VCaP (cell line): ENCODE measurements at regions not wholly inside any gene's neighbourhood (a gene's known extent, or its start where the extent isn't known, plus 50 kb on each side); places are given as distances from the start of the nearest gene placed in this dataset.
"Not testable (repeated sequence)": the region's sequence is repeated elsewhere in the genome, so short reads cannot be mapped to it uniquely, and the experiment has no call there.

Source experiments
- H3K27ac ChIP-seq: fragments of 450-650 bp; 2 replicates; pipeline ENCODE4 v1.5.1; 2017
- TF ChIP-seq, protein P1 (sequence below): fragments of 450-650 bp; conservative IDR thresholded peaks from 2 replicates; pipeline ENCODE4 v1.5.1; 2017; ENCODE audit warnings: mild to moderate bottlenecking, moderate library complexity

DNA sequence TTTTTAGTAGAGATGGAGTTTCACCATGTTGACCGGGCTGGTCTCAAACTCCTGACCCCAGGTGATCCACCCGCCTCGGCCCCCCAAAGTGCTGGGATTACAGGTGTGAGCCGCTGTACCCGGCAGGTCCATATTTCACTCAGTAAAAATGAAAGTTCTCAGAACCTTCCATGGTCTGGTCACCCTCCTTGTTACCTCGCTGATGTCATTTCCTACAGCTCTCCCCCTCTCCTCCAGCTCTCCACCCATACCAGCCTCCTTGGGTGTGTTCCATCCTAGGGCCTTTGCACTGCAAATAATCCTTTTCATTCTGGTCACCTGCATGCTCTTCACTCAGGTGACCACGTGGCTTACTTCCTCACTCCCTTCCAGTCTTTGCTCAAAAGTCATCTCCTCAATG, 78.2 kb upstream of the TNFSF11 start:
- H3K27ac ChIP-seq = no peak overlapping the region
- TF ChIP-seq, protein P1, sequence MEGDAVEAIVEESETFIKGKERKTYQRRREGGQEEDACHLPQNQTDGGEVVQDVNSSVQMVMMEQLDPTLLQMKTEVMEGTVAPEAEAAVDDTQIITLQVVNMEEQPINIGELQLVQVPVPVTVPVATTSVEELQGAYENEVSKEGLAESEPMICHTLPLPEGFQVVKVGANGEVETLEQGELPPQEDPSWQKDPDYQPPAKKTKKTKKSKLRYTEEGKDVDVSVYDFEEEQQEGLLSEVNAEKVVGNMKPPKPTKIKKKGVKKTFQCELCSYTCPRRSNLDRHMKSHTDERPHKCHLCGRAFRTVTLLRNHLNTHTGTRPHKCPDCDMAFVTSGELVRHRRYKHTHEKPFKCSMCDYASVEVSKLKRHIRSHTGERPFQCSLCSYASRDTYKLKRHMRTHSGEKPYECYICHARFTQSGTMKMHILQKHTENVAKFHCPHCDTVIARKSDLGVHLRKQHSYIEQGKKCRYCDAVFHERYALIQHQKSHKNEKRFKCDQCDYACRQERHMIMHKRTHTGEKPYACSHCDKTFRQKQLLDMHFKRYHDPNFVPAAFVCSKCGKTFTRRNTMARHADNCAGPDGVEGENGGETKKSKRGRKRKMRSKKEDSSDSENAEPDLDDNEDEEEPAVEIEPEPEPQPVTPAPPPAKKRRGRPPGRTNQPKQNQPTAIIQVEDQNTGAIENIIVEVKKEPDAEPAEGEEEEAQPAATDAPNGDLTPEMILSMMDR = no peak

DNA sequence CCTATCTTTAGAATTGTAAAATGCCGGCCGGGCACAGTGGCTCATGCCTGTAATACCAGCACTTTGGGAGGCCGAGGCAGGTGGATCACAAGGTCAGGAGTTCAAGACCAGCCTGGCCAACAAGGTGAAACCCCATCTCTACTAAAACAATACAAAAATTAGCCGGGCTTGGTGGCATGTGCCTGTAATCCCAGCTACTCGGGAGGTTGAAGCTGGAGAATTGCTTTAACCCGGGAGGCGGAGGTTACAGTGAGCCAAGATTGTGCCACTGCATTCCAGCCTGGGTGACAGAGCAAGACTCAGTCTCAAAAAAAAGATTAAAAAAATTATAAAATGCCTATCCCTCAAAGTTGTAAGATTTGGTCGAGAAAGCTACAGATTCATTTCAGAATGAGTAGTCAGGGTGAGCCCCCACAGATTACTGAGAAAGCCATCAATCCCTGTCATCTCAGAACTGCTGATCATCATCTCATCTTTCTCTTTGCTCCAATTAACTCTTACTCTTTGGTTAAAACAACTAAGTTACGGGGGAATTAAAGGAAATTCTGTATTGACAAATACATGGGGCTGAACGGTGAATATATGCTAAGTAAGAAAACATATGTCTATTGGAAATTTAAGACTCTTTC, 76.9 kb upstream of the TNFSF11 start:
- not testable (repeated sequence) for H3K27ac ChIP-seq

DNA sequence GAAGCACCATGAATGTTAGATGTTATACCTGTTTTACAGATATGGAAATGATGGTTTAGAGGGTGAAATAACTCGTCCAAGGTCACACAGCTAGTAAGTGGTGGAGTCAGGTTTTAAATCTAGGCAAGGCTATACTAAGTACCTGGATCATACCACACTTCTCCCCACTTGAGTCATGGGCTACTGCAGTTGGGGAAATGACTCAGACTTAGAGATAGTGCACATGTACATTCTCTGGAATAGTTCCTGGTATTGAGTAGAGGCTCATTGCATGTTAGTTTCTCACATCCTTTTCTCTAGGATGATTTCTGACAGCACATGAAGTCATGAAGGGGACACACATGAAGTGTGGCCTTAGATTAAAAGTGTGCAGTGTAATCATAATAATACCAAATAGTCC, 76.2 kb upstream of the TNFSF11 start:
- TF ChIP-seq, protein P1 = no peak
- no peak overlapping the region for H3K27ac ChIP-seq

DNA sequence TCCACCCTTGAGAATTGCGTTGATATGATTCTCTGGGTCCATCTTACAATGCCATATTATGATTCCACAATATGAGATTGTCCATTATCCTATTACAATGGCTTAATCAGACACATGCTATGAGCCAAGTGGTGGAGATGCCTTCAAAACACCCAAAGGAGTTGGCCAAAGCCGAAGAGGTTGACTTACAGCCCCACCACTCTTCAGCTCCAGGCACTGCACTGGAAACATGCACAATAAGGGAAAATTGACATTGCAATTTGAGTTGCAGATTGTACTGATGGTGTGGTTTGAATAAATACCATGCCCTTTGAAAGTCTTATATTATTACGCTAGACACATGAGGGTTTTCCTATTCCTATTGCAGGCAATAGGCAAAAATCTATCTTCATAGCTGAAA, 75.4 kb upstream of the TNFSF11 start:
- H3K27ac ChIP-seq = no peak overlapping the region
- TF ChIP-seq, protein P1 = no peak
